RWPE1 (cell line): ENCODE measurements at regions not wholly inside any gene's neighbourhood (a gene's known extent, or its start where the extent isn't known, plus 50 kb on each side); places are given as distances from the start of the nearest gene placed in this dataset.

Source experiments
- CTCF ChIA-PET: fragments of 350-600 bp; sonication (Branson Sonifier 250); formaldehyde crosslinking; extraction: SDS; loops from one replicate; lab custom pipeline; 2021; lab: Yijun Ruan, JAX
- POLR2A ChIA-PET: fragments of 400-600 bp; formaldehyde crosslinking; extraction: SDS; loops from one replicate; lab custom pipeline; 2020; ENCODE audit warnings: antibody characterized with exemption; ENCODE audit not compliant: low non-redundant PET; lab: Yijun Ruan, JAX
- DNase-seq: peaks from one replicate; pipeline ENCODE4 v3.0.0; 2012; ENCODE audit warnings: low spot score
- H3K27ac ChIP-seq: fragments of 450-650 bp; 2 replicates; pipeline ENCODE4 v1.5.1; 2017
- TF ChIP-seq, protein P1 (sequence below): fragments of 450-650 bp; conservative IDR thresholded peaks from 2 replicates; pipeline ENCODE4 v1.5.1; 2017; ENCODE audit warnings: low read depth, mild to moderate bottlenecking

DNA sequence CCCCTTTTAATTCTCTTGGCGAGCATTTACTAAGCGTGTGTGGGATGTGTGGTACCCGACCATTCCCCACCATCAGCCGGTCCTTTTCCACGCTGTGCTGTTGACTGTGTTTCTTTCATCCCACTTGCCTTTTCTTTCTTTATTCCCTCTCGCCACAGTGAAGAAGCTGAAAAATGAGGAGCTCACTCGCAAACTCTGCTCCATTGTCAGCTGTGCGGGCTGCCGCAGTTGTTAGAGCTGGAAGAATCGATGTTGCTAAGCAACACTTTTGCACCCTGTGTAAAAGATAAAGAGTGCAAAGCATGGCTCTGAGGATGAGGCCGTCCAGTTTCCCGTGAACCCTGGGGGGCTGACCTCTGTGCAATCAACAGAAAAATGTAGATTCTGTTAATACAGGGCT lies 203.1 kb upstream of the NEBL start:
- ChIA-PET CTCF (no interaction called here), POLR2A (no interaction called here)
- no peak for DNase-seq
- TF ChIP-seq, protein P1, sequence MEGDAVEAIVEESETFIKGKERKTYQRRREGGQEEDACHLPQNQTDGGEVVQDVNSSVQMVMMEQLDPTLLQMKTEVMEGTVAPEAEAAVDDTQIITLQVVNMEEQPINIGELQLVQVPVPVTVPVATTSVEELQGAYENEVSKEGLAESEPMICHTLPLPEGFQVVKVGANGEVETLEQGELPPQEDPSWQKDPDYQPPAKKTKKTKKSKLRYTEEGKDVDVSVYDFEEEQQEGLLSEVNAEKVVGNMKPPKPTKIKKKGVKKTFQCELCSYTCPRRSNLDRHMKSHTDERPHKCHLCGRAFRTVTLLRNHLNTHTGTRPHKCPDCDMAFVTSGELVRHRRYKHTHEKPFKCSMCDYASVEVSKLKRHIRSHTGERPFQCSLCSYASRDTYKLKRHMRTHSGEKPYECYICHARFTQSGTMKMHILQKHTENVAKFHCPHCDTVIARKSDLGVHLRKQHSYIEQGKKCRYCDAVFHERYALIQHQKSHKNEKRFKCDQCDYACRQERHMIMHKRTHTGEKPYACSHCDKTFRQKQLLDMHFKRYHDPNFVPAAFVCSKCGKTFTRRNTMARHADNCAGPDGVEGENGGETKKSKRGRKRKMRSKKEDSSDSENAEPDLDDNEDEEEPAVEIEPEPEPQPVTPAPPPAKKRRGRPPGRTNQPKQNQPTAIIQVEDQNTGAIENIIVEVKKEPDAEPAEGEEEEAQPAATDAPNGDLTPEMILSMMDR = no peak
- H3K27ac ChIP-seq = no peak overlapping the region

DNA sequence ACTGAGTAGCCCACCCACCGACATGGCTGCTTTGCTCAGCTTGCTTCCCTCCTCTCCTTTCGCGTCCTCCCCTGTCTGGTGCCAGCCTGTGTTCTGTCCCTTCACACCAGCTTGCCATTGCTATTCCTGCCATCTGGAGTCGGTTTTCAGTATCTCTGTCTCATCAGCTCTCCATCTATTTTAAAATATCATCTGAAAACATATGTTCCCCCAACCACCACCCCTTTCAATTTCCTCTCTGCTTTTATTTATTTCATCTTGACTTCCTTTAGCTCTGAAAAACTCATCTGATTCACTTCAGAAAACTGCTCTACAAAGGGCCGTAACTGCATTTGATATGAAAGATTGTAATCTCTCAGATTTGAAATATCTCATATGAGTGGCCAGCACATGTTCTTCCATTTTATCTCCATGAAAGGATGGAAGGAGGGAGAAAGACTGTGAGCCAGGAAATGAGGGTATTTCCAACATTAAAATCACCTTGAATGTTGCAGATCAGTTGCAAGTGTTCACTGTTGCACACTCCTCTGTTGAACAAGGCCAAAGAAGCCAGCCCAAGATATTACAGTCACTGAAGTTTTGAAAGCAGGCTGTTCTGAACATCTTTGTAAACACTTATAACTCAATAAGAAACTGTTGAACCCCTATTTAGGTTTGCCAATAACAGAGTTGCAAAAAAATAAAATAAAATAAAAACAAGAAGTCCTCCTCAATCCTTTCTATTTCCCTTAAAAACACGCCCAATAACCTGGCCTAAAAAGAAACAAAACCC lies 202.4 kb upstream of the NEBL start:
- no peak overlapping the region for H3K27ac ChIP-seq
- ChIA-PET POLR2A (no interaction called here), CTCF (no interaction called here)
- no peak for DNase-seq
- TF ChIP-seq, protein P1 = no peak

DNA sequence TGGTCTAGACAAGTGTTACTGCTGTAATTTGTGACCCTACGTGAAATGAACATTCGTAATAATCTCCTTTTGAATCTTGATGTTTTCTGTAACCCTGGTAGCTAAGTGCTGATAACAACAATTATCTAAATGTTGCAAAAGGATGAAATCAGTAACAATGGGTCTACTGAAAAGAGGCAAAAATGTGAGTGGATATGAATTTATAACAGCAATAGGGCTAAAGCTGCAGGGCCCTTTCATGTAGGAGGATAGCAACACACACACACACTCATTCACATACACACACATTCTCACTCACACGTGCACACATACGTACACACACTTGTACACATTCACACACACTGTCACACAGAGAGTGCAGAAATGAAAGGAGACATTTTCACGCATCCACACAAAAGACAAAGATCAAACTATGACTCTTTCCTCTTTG lies 200.8 kb upstream of the NEBL start:
- H3K27ac ChIP-seq = no peak overlapping the region
- TF ChIP-seq, protein P1 = no peak
- DNase-seq = no peak
- ChIA-PET CTCF (no interaction called here), POLR2A (no interaction called here)

DNA sequence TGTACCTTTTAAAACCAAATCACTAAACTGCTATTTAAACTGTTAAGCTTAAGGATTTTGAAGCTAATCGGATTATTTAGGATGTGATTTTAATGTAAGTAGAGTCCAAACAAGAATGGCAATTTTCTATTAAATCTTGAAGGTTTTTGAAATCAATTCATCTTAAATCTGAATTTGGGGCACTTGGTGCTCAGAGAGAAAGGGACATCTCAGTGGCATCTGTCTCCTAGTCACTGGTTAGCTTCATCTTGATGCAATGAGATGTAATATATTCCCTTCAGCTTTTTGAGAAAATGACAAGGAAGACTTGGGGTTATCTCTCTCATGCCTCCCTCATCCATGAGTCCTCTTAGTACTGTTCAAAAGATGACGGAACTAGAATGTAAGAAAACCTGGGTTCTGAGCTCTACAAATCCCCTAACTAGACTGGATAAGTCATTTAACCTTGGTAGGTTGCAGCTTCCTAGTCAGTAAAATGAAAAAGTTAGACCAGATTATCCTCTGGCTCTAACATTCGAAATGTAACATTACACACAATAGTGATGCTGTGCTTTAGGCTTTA lies 198.5 kb upstream of the NEBL start:
- POLR2A ChIA-PET = no interaction called here
- TF ChIP-seq, protein P1 = no peak
- DNase-seq = no peak
- H3K27ac ChIP-seq = no peak overlapping the region
- CTCF ChIA-PET = no interaction called here

DNA sequence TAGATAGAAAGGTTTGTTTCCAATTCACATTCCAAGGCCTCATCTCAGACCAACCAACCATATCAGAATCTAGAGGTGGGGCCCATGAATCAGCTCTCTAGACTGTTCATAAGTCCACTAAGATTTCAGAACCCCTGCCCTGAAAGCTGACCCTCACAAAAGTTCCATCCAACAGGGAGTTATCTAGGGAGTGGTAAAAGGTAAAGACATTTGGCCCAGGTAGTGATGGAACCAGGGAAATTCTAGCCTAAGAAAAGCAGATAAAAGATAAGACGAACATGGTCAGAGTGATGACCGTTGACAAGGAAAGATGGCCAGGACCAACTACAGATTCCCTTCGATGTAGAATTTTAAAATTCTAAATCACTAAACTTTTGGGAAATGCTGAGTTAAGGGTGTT lies 198.0 kb upstream of the NEBL start:
- no peak for DNase-seq
- ChIA-PET CTCF (no interaction called here), POLR2A (no interaction called here)
- H3K27ac ChIP-seq = no peak overlapping the region
- TF ChIP-seq, protein P1 = no peak

DNA sequence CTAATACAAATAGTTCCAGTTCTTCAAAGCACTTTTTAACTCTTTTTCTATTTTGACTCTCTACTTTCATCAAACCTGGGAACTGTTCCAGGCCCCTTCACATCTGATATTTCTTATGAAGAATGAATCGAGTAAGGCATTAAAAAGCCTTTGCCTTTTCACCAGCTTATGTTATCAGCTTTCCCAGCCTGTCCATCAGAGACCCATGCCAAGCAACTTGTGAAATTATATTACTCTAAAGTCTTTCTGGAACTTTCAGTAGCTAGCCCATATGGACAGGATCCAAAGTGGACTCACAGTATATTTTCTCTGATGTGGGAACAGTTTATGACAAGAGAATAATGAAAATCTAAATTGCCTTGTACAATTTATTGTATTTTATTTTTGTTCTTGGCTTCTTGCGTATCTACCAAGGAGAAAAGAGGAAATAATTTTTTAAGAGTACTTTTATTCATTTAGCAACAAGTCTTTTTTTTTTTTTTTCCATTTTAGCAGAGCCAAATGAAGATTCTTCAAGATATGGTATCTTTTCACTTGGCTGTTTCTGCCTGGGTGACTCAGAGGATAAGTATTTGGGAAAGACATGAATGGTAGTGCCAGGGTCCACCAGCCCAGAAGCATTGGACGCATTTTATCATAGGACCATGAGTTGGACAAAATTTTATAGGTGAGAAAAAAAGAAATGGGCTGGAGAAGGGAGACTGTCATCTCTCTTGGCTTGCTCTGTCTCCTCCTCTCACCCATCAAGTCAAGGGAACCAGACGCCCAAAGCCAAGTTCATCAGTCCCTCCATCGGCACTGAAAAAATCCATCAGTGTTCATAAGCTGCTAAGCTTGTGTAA lies 195.8 kb upstream of the NEBL start:
- ChIA-PET POLR2A (no interaction called here), CTCF (no interaction called here)
- DNase-seq = peak; percentile 15
- TF ChIP-seq, protein P1 = no peak
- no peak overlapping the region for H3K27ac ChIP-seq
